ENCODE measurements at regions not wholly inside any gene's neighbourhood (a gene's known extent, or its start where the extent isn't known, plus 50 kb on each side); places are given as distances from the start of the nearest gene placed in this dataset.

GRCh38 chr2:191516260-191516659 is 161.7 kb upstream of the NABP1 start:
- no peak for TF ChIP-seq CTCF (conservative IDR thresholded peaks at IDR 0.05; ENCODE audit: low read depth, low read length)
- TF ChIP-seq EZH2phosphoT487 (IDR thresholded peaks at IDR 0.05; ENCODE audit: borderline replicate concordance, low read length) = no peak
